ENCODE measurements at regions not wholly inside any gene's neighbourhood (a gene's known extent, or its start where the extent isn't known, plus 50 kb on each side); places are given as distances from the start of the nearest gene placed in this dataset.

DNA sequence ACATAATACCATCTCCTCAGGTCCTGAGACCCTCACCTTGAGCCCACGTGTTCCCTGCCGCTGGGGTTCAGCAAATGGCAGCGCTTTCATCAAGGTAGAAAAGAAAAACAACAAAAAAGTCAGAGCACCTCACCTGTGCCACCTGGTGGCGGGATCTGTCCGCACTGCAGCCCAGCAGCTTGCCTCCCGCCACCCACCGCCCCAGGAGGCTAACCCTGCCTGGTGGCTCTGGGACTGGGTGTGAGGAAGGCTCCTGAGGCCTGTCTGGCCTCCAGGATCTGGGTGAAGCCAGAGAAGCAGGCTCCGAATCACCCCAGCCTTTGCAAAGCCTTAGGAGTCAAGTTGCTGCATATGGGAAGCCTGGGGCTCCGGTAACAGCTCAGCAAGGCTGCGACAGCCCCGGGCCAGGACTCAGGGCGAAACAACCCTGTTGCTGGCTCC, 270.8 kb downstream of the BMP7 start:
- no peaks in the 10 kb centered on the region for H3K4me1 ChIP-seq (ENCODE audit: insufficient read depth)
- no peaks in the 10 kb centered on the region for H3K36me3 ChIP-seq
- TF ChIP-seq EP300 (IDR thresholded peaks at IDR 0.05) = no peak
- TF ChIP-seq, protein P1, sequence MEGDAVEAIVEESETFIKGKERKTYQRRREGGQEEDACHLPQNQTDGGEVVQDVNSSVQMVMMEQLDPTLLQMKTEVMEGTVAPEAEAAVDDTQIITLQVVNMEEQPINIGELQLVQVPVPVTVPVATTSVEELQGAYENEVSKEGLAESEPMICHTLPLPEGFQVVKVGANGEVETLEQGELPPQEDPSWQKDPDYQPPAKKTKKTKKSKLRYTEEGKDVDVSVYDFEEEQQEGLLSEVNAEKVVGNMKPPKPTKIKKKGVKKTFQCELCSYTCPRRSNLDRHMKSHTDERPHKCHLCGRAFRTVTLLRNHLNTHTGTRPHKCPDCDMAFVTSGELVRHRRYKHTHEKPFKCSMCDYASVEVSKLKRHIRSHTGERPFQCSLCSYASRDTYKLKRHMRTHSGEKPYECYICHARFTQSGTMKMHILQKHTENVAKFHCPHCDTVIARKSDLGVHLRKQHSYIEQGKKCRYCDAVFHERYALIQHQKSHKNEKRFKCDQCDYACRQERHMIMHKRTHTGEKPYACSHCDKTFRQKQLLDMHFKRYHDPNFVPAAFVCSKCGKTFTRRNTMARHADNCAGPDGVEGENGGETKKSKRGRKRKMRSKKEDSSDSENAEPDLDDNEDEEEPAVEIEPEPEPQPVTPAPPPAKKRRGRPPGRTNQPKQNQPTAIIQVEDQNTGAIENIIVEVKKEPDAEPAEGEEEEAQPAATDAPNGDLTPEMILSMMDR (IDR thresholded peaks at IDR 0.05) = no peak
- no peak for TF ChIP-seq POLR2A (IDR thresholded peaks at IDR 0.05)
- no peak for DNase-seq
- H3K9me3 ChIP-seq = no peaks in the 10 kb centered on the region
- H3K27ac ChIP-seq = no peak overlapping the region
- intact Hi-C loops (cut with DNase I) = no loop called here
- 38 to 43% (median 43%) methylated on average over 12 of the region's 12 CpGs for WGBS, 3 donors
- no peaks in the 10 kb centered on the region for H3K27me3 ChIP-seq
- no peak overlapping the region for H3K4me3 ChIP-seq

DNA sequence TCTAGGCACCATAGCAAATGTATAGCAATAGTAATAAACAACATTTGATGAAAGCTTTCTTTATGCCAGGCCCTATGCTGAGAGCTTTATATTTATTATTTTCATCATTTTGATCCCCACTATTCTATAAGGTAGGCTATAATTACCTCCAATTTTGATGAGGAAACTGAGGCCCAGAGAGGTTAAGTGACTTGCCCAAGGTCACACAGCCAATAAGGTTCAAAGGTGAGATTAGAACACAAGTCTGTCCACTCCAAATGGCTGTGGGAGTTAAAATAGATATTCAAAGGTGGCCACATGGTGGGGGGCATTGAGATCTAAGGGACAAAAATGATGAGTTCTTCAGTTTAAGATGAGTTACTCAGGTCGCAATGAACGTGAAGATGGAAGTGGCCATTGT, 269.9 kb downstream of the BMP7 start:
- 81 to 86% (median 84%) methylated on average over 2 of the region's 2 CpGs for WGBS, 3 donors
- H3K9me3 ChIP-seq = no peaks in the 10 kb centered on the region
- no peak overlapping the region for H3K27ac ChIP-seq
- intact Hi-C loops (cut with DNase I) = no loop called here
- TF ChIP-seq POLR2A (IDR thresholded peaks at IDR 0.05) (no peak), EP300 (IDR thresholded peaks at IDR 0.05) (no peak)
- TF ChIP-seq, protein P1 (IDR thresholded peaks at IDR 0.05) = no peak
- H3K36me3 ChIP-seq = no peaks in the 10 kb centered on the region
- DNase-seq = no peak
- H3K4me3 ChIP-seq = no peak overlapping the region
- H3K4me1 ChIP-seq (ENCODE audit: insufficient read depth) = no peaks in the 10 kb centered on the region
- no peaks in the 10 kb centered on the region for H3K27me3 ChIP-seq

DNA sequence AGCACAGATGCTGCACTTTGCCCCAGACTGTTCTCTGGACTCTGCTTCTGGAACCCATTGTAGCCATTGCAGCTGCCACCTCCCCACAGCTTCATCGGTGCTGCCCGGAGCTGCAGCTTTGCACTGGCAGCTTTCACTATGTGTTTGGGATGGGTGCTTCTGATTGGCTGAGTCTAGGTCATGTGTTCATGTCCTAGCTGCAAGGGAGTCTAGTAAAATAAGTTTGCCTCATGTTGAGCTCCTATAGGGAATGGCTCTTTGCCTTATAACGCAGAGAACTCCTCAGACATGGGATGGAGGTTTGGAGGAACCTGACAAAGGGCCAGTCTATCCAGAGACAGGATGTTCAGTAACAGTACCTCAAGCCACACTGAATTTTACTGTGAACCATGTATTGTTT, 268.0 kb downstream of the BMP7 start:
- H3K27me3 ChIP-seq = no peaks in the 10 kb centered on the region
- intact Hi-C loops (cut with DNase I) = no loop called here
- TF ChIP-seq POLR2A (IDR thresholded peaks at IDR 0.05) = no peak
- TF ChIP-seq, protein P1 (IDR thresholded peaks at IDR 0.05) = no peak
- no peak for TF ChIP-seq EP300 (IDR thresholded peaks at IDR 0.05)
- H3K4me1 ChIP-seq (ENCODE audit: insufficient read depth) = no peaks in the 10 kb centered on the region
- H3K27ac ChIP-seq = no peak overlapping the region
- H3K36me3 ChIP-seq = no peaks in the 10 kb centered on the region
- H3K4me3 ChIP-seq = no peak overlapping the region
- 86 to 93% (median 89%) methylated on average over 1 to 3 of the region's 3 CpGs for WGBS, 3 donors
- H3K9me3 ChIP-seq = no peaks in the 10 kb centered on the region
- no peak for DNase-seq

DNA sequence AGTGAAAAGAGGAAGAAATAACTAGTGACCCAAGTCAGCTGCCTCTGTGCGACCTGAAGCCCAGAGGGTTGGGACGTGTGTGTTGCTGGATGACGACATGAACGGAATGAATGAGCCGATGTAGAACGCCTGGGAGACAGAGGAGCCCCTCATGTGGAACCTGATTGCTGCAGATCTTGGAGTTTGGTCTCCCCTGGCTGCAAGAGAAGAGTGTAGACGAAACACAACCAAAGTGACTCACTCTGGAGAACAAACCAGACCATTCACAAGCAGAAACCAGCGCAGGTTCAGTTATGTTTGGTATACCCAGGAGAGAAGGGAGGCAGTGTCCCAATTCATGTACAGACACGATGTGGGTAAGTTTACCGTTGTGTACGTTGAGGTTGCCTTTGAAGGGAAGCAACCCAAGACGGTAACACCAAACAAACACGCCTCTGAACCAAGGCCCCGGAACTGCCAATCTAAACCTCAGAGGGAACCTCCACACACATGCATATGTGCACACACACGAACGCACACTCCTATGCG, 265.9 kb downstream of the BMP7 start:
- Histone ChIP-seq H3K4me1 (ENCODE audit: insufficient read depth) (no peaks in the 10 kb centered on the region), H3K9me3 (no peaks in the 10 kb centered on the region), H3K27ac (no peak overlapping the region), H3K4me3 (no peak overlapping the region), H3K27me3 (no peaks in the 10 kb centered on the region), H3K36me3 (no peaks in the 10 kb centered on the region)
- TF ChIP-seq, protein P1 (IDR thresholded peaks at IDR 0.05) = no peak
- TF ChIP-seq POLR2A (IDR thresholded peaks at IDR 0.05) (no peak), EP300 (IDR thresholded peaks at IDR 0.05) (no peak)
- DNase-seq = no peak
- intact Hi-C loops (cut with DNase I) = no loop called here
- WGBS, 3 donors = 81 to 85% (median 82%) methylated on average over 17 of the region's 17 CpGs
